GM18520 (cell line): ENCODE measurements at regions not wholly inside any gene's neighbourhood (a gene's known extent, or its start where the extent isn't known, plus 50 kb on each side); places are given as distances from the start of the nearest gene placed in this dataset.

Experiments
- ATAC-seq: cut with Tn5 transposase; IDR thresholded peaks from one replicate; pipeline ENCODE4 v1.9.1; 2021; ENCODE audit not compliant: unreplicated experiment

DNA sequence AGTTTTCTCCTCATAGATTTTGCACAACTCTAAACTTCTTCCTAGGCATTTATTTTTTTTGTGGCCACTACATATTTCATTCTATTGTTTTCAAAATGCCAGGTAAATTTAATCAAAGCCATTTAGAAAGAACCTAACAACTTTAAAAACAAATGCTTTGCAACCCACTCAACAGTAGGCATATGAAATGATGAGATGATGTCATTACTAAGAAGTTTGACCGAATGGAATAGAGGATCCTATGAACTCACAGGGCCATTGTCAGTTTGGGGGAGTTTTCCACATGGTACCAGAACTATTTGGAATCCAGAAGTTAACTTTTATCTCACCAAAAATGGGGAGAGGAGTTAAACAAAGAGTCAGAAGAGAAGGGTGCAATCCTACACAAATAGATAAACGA is 100.7 kb upstream of the INHBA start:
- ATAC-seq = no peak

DNA sequence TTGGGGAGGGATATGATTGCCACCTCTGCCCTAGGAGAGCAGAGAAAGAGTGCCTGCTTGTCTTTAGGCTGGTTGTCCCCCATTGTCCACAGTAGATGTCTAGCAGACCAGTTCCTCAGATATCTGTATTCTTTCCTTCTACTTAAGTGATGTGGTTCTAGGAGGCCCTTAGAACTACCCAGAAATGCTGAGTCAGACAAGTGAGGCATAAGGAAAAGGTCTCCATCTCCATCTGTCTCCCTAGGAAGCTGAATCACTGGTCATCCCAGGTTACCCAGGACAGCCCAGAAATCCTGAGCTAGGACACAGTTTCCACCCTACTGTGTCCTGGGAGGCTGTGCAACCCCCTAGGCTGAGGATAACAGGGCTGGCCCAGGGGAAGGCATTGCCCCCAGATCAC is 93.4 kb upstream of the INHBA start:
- ATAC-seq = no peak

DNA sequence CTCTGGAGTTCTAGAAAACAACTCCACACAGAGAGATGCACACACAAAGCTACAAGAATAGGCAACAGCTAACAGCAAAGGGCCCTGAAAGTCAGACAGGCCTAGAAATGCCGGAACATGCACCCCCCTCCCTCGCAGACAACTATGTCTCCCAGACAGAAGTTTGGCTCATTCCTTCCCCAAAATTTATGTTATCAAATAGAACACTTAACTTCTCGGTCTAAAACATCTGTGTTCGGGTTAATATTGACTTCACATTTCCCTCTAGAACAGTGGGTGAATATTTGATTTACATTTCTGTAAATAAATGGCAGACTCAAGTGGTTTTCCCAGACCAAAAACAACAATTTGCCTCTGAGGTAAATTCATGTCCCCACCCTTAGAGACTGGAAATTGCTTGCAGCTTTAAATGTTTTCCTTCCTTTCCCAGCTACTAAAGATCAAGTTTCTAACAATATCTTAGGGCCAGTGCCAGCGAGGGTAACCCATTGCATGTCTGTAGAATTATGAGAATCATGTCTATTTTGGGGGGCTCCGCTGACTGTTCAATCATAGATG is 92.5 kb upstream of the INHBA start:
- ATAC-seq = no peak

DNA sequence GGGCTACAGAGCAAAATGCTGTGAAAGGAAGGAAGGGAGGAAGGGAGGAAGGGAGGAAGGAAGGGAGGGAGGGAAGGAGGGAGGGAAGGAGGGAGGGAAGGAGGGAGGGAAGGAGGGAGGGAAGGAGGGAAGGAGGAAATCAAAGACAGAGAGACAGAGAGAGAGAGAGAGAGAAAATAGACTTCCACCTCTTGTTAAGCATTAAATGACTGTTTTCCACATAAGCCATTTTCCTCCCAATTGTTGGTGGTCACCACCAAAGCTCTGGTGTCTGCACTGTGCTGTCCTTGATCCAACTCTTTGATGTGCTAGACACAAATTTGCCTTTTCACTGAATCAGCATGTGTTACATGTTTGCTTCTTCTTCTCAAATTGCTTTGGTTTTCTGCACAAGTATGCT is 90.7 kb upstream of the INHBA start:
- ATAC-seq = no peak

DNA sequence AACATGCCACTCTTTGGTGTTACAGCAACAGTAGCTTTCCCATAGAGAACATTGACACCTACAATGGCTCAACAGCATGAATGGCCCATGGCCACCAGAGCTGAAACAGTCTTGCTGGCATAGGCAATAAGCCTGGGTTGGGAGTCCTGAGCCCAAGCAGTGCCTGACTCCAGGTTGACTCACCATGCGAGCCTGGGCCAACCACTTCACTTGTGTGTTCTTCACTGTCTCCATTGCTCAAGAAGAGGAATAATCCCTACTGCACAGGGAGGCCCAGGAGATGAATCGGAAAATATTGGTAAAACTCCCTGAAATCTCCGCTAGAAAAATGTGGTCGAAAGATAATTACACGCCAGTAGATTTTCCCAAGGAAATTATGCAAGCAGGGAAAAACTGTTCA is 89.2 kb upstream of the INHBA start:
- ATAC-seq = no peak

DNA sequence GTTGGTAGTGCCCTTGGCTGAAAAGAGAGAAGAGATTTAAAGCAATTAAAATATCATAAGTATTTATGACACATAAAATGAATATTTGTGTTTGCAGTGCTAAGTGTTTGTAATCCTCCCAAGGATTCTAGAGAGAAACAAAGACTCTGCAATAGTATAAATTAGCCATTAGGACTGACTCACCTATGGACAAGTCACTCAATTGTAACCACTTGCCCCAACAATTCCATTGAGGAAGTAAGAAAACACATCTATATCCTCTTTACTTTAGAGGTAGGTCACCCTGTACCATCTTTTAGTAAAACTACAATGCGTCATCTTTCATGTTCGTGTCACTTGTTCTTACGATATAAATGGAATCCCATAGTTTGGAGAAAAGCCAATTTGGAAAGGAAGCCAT is 85.7 kb upstream of the INHBA start:
- no peak for ATAC-seq

DNA sequence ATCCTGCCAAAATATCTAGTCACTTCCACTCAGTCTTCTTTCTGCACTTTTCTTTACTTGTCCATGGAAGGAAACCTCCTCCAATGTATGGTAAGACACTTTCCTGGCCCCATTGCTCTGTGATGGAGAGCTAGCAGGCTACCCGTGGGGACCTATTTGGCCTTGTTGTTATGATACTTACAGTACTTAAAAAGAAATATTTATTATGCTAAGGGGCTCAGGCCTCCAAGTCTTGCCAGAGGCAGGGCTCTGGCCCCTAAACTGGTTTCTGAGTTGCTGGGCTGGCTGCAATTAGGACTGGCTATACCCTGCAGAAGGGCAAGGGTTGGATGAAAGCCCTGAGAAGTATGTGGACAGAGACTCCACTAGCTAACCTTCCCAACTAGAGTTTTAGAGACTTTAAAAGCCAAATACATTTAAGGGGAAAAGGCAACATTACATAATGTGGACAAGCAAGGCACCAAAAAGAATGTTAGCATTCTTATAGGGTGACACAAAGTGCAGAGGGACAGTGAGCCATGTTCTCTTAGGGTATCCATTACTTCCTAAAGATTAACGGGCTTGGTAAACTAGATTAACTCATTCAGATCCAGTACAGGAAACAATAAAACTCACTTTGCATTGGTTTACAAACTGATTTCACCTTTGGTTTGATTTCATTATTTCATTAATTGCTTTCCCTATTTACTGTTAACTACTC is 84.9 kb upstream of the INHBA start:
- no peak for ATAC-seq

DNA sequence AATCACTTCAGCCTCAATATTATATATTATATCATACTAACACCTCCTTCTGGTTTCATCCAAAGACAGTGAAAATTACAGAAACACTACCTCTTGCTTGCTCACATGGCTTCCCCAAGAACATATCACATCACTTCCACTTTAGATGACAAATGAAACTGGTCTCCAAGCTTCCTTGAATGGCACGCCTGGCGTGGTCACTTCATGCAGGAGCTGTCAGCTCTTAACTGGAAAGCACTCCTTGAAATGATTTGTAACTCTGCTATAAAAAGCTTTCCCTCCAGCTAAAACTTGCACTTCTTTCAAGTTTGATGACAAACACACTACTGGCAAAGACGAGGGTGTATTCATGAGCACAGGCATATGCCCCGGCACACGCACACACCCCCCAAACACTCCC is 84.1 kb upstream of the INHBA start:
- ATAC-seq = no peak

DNA sequence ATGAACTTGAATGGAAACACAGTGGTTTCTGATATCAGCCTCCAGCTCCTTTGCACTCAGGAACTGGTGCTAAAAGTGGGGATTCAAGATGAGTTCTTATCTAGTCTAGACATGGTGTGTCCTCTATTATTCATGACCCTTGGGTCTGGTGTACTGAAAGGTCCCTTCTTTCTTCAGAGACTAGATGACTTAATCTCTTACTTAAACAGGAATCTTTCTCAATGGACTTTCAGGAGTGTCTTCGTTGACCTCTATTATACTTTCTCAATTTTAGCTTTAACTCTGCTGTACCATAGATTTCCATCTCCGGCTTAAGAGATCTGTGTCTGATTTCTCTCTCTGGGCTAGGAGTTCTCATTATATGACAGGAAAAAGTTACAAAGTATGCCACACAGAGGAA is 83.5 kb upstream of the INHBA start:
- ATAC-seq = no peak

DNA sequence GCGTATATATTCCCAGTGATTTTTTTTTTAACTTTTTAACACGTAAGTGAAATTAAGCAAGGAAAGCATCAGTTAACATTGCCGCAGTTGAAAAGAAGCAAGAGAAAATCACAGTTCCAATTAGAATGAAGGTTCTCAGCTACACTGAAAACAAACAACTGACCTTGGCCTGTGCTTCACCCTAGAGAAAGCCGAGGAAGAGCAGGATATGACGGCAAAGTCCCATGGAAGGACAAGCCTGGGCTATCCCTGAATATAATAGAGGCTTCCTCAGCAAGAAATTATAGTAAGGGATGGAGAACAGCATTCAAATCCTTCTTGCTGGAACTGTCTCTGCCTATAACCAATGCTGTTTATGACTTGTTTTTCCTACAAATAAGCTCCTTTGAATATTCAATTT is 83.0 kb upstream of the INHBA start:
- no peak for ATAC-seq

DNA sequence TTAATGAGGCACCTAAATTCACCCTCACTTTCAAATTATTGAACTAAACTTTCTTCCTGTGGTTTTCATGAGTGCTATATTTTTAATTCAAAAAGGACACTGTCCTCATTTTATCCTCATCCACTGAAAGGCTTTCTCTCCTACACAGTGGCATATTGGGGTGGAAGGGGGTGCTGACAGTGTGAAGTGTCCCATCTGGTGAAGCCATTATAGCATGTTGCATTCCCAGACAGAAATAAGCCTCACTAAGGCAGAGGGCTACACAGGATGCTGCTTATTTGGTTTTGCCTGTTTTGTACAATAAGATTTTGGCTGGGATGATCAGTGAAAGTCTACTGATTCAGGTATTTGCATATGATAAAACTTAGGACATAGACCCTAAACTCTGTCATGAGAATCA is 82.4 kb upstream of the INHBA start:
- ATAC-seq = no peak

DNA sequence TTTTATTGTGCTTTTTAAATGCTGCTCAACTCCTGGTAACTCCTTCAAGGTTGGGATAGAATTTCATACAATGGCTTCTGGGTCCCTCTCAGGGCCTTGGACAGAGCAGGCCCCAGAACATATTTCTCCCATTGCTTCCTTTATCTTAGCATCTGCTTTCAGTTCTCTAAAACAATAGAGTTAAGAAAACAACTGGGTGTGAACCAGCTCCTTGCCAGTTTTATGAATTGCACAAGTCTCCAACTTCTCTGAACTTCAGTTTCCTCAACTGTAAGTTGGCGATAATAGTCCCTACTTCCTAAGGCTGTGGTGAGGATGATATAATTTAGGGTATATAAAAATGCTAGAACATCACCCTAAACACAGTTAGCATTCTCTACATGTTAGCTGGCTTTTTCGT is 77.0 kb upstream of the INHBA start:
- ATAC-seq = no peak

DNA sequence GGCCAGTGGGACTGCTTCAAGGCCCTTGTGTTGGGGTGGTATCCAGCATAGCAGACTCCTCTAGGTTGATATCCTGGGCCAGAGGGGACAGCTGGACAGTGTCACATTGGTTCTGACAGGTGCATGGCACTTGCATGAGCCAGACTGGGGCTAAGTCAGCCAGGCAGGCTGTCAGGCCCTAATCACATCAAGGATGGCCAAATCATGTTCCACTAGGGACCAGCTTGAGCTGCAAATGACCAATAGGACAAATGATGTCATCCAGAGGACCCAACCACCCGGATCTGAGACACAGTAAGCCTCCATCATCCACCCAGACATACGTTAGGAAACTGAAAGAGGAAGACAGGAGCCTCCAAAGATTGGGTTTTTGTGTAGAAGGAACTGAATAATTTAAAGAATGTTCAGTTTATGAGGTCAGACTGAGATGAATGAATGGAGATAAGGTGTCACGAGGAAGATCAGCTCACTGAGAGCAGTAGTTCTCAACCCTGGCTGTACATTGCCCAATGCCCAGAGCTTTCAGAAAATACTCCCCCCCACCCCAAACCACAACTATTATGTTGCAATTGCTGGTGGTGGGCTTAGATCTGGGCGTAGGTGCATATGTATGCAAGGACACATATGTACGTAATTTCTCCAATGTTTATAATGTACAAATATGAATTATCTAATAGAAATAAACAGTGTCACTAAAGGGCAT is 75.2 kb upstream of the INHBA start:
- ATAC-seq = no peak

DNA sequence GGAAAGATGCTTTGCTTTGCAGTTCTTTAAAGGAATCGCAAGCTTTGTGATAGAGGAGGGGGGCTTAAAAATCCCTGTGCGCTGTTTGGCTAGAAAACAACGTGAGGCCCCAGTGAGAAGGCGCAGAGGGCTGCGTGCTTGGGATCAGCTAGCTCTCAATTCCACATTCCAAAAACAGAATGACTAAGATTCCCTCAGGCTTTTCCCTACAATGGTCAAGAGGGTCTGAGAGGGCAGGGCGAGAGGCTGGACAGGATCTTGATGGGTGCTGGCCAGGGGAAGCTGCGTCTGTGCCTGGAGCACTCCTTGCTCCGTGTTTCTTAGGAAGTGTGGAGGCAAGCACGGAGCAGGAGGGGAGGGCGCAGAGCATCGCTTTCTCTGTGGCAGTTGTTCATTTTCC is 72.1 kb upstream of the INHBA start:
- ATAC-seq = no peak

DNA sequence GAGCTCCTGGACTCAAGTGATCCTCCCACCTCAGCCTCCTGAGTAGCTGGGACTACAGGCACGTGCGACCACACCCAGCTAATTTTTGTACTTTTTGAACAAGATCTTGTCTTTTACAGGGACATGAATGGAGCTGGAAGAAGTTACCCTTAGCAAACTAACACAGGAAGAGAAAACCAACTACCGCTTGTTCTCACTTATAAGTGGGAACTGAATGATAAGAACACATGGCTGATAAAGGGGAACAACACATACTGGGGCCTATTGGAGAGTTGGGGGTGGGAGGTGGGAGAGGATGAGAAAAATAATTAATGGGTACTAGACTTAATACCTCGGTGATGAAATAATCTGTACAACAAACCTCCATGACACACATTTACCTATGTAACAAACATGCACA is 70.9 kb upstream of the INHBA start:
- ATAC-seq = no peak

DNA sequence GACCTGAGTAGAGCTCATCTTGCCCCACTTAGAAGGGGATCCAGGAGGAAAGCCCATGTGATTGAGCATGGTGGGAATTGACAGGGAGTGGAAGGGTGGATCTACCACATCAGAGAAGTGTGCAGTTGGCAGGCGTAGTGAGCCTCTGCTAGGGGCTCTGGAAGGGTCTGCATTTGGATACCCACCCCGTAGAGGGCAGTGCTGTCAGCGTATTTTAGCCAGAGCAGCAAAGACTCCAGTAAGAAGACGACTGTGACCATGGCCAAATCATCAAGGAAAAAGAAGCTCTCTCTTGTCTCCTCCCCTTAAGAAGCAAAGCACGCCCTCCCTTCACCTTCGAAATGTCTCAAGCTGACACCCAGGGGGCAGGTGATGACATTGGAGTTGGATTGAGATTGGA is 68.8 kb upstream of the INHBA start:
- ATAC-seq = no peak

DNA sequence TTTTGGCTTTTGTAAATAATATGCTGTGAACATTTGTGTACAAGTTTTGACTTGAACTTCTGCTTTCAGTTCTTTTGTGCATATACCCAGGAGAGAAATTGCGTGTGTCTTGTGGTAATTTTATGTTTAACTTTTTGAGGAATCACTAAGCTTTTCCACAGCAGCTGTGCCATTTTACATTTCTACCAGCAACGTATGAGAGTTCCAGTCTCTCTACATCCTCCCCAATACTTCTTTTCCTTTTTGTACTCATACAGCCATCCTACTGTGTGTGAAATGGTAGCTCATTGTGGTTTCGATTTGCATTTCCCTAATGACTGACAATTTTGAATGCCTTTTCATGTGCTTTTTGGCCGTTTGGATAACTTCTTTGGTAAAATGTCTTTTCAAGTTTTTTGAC is 66.3 kb upstream of the INHBA start:
- ATAC-seq = no peak

DNA sequence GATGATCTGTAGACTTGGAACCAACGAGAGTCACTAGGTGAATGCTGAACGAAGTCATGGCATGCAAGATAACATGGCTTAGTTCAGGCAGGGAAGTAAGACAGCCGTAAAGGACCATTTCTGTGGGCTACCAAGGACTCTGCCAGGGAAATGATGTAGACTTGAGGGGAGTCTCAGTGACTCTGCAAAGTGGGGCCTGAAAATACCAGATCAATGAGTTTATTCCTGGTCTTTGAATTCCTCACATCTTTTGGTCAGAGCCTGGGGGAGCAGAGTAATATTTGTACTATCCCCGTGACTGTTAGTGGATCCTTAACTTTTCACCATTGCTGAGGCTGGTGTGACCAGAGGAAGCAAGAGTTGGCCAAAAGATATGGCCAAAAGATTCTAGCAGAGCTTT is 60.7 kb upstream of the INHBA start:
- ATAC-seq = no peak

DNA sequence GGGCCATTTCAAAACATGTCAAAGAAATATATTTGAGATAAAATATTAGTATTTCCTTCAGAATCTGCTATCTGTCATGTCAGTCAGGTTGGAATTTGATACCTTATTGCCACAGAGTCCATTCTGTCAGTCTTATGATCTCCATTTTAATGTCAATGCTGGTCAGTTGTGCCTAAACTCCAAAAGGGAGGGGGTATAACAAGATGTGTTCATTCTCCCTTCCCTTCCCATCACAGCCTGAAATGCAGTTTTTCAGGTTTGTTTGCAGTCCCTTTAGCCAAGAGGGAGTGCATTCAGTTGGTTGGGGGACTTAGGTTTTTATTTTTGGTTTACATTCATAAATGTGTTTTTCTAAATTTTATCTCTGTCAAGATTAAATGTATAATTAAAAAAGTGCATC is 59.8 kb upstream of the INHBA start:
- ATAC-seq = no peak

DNA sequence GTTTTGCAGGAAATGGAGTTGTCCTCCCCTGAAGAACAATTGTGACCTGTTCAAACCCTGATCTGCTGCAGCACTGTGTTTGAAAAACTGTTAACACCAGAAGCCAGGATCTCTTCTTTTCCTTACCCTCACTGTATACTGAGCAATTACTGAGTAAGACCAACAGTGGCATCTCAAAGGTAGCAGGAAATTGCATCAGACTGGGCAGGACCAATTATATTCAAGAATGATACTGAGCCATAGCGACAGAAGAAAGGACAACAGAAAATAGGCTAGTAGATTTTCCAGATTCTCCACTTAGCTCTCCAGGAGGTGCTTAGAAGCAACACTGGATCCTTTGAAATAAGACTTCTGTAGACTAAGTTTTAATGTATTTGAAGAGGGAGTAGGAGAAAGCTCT is 57.4 kb upstream of the INHBA start:
- no peak for ATAC-seq

DNA sequence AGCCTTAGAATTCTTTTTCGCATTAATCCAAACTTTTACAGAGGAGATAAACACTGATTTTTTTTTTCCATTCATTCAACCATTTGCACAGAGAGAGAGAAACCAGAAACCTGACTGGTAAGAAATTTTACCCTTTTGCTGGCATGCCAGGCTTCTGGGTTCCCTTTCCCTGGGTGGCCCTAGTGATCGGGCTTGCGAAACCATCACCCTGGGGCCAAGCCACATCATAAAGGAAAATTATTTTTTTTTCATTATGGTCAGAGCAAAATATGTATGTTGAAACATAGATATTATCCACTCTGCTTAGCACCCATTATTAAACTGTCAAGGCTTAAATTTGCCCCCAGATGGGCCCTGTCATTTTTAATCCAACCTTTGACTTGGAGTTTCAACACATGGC is 55.4 kb upstream of the INHBA start:
- ATAC-seq = no peak

DNA sequence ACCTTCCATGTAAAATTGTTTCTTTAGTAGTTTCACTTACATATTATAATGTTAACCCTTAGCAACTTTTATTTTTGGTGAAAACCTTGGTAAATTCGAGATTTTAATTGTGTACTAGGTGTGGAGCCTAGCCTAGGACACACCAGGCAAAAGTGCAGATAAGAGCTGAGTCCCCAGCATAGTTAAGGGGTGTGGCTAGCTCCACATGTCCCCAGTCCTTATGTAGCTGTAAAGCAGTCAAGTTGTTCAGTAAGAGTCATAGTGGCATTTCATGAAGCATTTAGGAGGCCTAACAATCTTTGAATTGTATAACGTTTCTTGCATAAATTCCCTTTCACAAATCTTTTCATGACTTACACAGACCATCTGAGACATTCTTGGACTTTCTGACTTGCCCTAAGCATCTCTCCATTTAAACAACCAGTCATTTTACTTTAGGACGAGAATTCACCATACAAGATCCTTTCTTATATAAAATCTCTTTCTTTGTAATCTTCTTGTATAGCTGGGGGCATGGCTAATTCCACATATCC is 53.8 kb upstream of the INHBA start:
- ATAC-seq = no peak

DNA sequence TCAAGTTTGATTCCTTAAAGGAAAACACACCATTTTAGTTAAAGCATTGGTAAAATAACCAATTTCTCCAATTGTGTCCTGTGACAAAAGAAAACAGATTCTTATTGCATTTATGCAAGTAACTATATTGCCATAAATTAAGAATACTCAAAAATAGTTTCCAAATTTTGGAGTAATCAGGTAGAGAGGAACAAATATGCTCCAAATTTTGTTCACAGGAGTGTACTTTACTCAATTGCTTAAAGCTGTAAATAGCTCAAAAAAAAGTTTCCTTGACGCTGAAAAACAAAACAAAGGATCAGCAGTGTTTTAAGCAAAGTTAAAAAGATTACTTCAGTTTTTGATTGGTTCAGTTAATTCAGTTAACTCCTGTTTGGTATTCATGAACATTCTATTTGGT is 52.2 kb upstream of the INHBA start:
- no peak for ATAC-seq
